NCI-H1436 (cell line): ENCODE measurements at regions not wholly inside any gene's neighbourhood (a gene's known extent, or its start where the extent isn't known, plus 50 kb on each side); places are given as distances from the start of the nearest gene placed in this dataset.

Experiments
- DNase-seq: peaks from one replicate; lab custom pipeline; 2025; lab: John Stamatoyannopoulos, UW

GRCh38 chr1:72827278-72827677 lies 544.9 kb upstream of the NEGR1 start:
- no peak for DNase-seq

DNA sequence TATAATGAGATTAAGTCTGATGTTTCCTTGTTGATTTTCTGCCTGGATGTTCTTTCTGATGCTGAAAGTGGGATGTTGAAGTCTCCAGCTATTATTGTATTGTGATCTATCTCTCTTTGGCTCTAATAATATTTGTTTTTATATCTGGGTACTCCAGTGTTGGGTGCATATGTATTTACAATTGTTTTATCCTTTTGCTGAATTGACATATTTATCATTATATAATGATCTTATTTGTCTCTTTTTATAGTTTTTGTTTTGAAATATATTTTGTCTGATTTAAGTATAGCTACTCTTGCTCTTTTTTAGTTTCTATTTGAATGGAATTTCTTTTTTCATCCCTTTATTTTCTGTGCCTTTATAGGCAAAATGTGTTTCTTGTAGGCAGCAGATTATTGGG lies 522.2 kb upstream of the NEGR1 start:
- DNase-seq: no peak

DNA sequence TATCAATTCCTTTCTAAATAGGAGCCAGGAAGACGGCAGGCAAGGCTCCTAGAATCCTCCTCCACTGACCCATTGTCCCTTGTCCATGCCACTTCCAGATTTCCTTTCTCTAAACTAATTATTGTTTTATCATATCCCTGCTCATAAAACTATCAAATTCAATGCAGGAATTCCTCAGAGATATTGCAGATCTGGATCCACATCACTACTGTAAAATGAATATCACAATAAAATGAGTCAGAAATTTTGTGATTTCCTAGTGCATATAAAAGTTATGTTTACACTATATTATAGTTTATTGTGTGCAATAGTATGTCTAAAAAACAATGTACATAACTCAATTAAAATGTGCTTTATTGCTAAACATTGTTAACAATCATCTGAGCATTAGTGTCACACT lies 498.7 kb upstream of the NEGR1 start:
- DNase-seq: no peak

- DNase-seq: no peak
These were observed 497.9 kb upstream of the NEGR1 start for GRCh38 chr1:72780212-72780611.

- DNase-seq: no peak
These were observed 495.6 kb upstream of the NEGR1 start for GRCh38 chr1:72777918-72778317.

DNA sequence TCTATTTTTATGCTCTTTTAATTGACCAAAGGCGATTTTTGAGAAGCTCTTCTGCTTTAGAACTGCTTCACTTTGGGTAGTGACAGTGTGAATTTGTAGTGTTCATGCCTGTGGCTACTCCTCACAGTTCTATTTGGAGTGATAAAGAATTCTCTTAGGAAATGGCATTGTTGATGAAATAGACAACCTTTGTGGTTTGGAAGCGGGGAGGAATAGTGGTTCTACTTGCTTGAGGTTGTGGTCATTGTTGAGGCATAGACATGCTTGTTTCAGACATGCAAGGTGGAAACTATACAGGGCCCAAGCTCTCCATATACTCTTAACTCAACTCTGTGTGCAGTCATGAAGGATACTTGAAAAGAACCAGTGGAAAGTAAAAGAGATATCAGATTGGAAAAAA lies 481.1 kb upstream of the NEGR1 start:
- no peak for DNase-seq

DNA sequence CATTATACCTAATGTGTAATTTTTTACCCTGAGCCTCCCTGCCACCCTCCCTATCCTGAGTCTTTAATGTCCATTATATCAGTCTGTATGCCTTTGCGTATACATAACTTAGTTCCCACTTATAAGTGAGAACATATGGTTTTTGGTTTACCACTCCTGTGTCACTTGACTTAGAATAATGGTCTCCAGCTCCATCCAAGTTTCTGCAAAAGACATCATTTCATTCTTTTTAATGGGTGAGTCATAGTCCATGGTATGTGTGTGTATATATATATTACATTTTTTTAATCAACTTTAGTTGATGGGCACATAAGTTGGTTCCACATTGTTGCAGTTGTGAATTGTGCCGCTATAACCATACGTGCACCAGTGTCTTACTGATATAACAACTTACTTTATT lies 477.1 kb upstream of the NEGR1 start:
- DNase-seq: no peak

DNA sequence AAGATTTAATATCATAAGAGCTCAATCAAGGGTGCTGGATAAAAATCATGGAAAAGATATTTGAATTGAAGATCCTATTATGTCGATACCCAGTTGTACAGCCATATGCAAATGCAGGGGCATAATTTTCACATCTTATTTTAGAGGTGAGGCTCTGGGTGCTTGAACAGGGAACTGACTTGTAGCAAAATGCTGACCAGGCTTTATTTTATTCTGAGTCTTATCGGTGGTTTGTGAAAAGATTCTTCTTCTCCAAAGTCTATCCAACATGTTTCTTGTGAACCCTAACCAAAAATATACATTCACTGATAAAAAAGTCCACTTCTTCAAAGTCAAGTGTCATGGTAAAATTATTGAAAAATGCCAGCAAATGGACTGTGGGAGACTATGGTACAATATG lies 475.5 kb upstream of the NEGR1 start:
- no peak for DNase-seq

- DNase-seq: no peak
These were observed 463.1 kb upstream of the NEGR1 start for GRCh38 chr1:72745413-72745812.

DNA sequence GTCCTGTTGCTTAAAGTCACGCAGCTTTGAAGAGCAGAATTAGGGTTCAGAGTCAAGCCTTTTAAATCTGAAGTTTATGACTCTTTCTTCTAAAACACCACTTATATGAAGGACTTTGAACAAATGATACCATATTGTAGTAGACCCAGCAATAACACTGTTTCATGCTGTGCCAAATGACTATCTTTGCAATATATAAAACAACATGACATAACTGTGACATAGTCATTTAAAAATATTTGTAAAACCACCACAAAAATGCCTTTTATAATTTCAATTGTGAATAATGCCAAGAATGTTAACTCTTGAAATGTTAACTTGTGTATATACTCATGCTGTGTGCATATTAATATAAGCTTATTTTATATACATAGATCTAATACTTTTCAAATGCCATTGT lies 452.1 kb upstream of the NEGR1 start:
- no peak for DNase-seq

- DNase-seq: no peak
These were observed 442.9 kb upstream of the NEGR1 start for GRCh38 chr1:72724951-72725861.

DNA sequence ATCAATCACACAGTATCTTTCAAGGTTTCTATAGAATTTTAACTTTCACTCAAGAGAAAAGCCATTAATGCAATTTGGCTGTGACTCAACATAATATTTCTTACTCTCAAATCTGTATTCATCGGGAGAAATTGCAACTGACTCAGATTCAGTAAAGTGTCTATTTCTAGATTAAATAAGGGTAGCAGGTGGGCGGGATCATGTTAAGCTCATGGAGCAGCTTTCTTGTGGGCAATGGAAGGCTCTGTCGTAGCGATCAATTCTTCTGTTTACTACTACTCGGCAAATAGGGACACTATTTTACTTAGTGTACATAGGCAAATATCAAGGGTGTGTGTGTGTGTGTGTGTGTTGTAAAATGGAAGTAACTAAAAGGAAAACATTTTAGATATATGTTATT lies 423.6 kb upstream of the NEGR1 start:
- no peak for DNase-seq

DNA sequence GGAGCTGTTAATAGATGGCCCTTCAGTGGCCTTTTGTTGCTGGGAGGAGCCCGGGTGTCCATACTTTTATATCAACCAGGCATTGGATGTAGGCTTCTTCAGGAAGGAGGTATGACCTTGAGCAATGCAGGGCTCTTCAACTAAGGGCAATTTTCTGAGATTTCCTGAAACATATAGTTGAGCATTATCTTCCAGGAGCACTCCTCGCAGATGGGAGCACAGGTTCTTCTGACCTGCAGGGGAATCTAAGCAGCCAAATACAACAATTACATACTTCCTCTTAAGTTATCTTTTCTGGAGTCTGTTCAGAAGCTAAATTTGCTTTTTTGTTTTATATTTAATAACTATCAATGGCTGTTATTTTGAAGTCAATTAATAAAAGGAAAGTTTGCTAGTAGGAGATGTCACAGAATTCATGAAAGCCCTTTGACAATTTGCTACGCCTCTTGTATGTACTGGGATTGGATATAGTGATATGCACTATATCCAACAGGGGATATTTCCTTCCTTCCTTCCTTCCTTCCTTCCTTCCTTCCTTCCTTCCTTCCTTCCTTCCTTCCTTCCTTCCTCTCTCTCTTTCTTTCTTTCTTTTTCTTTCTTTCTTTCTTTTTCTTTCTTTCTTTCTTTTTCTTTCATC lies 422.6 kb upstream of the NEGR1 start:
- DNase-seq: no peak

DNA sequence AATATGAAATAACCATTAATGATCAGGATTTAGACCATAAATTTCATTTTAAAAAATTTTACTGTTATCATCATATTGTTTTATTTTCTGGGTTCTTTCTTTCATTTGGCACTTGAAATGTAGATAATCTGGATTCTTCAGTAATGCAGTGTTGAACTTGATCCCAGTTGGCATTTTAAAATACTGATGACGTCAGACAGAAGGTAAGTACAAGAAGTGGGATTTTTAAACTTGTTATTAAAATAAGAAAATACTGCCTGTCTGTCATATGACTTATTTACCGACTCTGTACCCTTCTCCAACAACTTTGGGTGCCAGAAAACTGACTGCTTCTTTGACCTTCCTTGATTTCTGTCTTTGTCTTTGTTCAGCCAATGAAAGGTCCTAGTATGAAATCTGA lies 415.1 kb upstream of the NEGR1 start:
- DNase-seq: no peak

DNA sequence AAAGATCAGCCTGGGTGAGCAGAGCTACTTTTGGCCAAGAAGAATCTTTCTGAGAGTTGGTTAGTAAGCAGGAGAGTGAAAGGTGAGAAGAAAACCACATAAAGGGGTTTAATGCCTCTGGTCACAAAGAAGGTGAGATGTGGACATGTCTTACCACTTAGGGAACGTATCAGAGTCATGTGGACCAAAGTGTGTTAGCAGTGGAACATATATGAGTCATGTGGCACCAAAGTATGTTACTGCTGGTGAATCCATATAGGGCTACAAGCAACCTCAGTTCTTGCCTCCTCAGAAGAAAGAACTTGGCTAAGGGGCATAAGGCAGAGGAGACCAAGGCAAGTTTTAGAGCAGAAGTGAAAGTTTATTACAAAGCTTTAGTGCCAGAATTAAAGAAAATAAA lies 411.6 kb upstream of the NEGR1 start:
- no peak for DNase-seq

DNA sequence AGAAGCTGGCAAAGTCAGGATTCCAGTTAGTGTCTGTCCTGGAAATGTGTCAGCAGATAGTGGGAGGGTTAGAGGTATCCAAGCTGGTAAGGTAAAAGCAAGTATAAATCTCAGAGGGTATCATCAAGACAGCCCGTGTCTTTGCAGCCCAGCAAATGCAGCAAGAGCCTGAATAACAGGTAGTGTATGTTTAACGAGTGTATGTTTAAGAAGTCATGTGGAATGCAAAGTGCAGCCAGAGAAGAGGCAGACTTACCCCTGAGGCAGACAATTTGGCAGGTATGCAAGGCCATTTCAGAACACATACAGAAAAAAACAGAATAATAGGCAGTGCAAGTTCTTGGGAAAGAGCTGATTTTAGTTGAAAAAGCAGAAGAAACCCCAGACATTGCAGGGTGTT lies 411.0 kb upstream of the NEGR1 start:
- no peak for DNase-seq

DNA sequence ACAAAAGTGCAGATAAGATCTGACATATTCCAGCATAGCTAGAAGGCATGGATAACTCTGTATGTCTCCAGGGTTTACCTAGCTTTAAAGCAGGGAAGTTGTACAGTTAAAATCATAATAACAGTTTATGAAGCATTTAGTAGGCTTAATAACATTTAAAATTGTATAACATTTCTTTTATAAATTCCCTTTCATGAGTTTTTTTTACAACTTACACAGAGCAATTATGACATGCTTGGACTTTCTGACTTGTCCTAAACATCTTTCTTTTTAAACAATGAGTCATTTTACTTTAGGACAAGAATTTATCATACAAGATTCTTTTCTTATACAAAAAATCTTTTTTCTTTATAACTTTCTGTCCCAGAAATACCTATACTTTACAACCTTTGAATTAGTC lies 408.5 kb upstream of the NEGR1 start:
- DNase-seq: no peak

DNA sequence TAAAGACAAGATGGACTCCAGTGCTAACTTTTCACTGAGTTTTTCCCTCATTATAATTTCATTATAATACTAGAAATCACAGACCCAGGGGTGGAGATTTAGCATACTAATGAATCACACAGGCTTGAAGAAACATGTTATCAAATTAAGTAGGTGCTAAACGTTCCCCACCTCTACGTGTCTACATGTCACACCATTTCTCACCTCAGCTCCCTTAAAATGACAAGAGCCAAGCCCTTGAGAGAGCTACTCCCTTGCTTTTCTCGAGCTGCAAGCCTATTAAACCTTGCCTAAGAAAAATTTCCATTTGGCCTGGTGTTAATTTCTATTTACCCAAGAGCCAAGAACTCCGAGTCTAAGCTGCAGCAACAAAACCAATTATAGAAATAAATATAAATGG lies 396.3 kb upstream of the NEGR1 start:
- DNase-seq: peak; percentile 19

- peak; percentile 7 for DNase-seq
These were observed 388.6 kb upstream of the NEGR1 start for GRCh38 chr1:72670902-72671301.

GRCh38 chr1:72662918-72663317 lies 380.6 kb upstream of the NEGR1 start:
- DNase-seq: no peak

- DNase-seq: no peak
These were observed 368.6 kb upstream of the NEGR1 start for GRCh38 chr1:72650843-72651435.

- DNase-seq: no peak
These were observed 367.7 kb upstream of the NEGR1 start for GRCh38 chr1:72649991-72650390.

- DNase-seq: no peak
These were observed 367.0 kb upstream of the NEGR1 start for GRCh38 chr1:72649211-72649888.
